ENCODE measurements at regions not wholly inside any gene's neighbourhood (a gene's known extent, or its start where the extent isn't known, plus 50 kb on each side); places are given as distances from the start of the nearest gene placed in this dataset.
A peak's percentile ranks its signal among the peaks of the same experiment; 100 is the strongest.

- intact Hi-C loops (cut with DNase I; ENCODE audit: low total_unique reads) = no loop called here
- Histone ChIP-seq H3K36me3 (no peaks in the 10 kb centered on the region), H3K27me3 (no peaks in the 10 kb centered on the region), H3K9me3 (no peaks in the 10 kb centered on the region), H3K27ac (peak overlapping the region; percentile 49 to 61), H3K4me3 (peak overlapping the region in 1 of 3 donors; percentile 32), H3K4me1 (no peaks in the 10 kb centered on the region)
- no peak for DNase-seq (ENCODE audit: low spot score in 2 of 2)
- TF ChIP-seq POLR2A (IDR thresholded peaks at IDR 0.05) = no peak
Measured at GRCh38 chr5:58258984-58259684, 200.8 kb downstream of the PLK2 start.

- TF ChIP-seq POLR2AphosphoS5 (IDR thresholded peaks at IDR 0.05) (no peak), POLR2A (IDR thresholded peaks at IDR 0.05) (no peak), CTCF (IDR thresholded peaks at IDR 0.05) (no peak)
- Histone ChIP-seq H3K27me3 (no peaks in the 10 kb centered on the region), H3K27ac (no peak overlapping the region), H3K9me3 (no peaks in the 10 kb centered on the region), H3K4me1 (no peaks in the 10 kb centered on the region), H3K36me3 (no peaks in the 10 kb centered on the region), H3K4me3 (no peak overlapping the region)
- intact Hi-C loops (cut with DNase I; ENCODE audit: low total_unique reads) = no loop called here
- DNase-seq (ENCODE audit: low spot score in 2 of 2) = no peak
Measured at GRCh38 chr5:58255970-58256369, 203.9 kb downstream of the PLK2 start.

- Histone ChIP-seq H3K4me3 (no peak overlapping the region), H3K4me1 (no peaks in the 10 kb centered on the region), H3K9me3 (no peaks in the 10 kb centered on the region), H3K36me3 (no peaks in the 10 kb centered on the region), H3K27ac (no peak overlapping the region), H3K27me3 (no peaks in the 10 kb centered on the region)
- intact Hi-C loops (cut with DNase I; ENCODE audit: low total_unique reads) = no loop called here
- no peak for TF ChIP-seq POLR2AphosphoS5 (IDR thresholded peaks at IDR 0.05)
- no peak for TF ChIP-seq CTCF (IDR thresholded peaks at IDR 0.05)
- no peak for TF ChIP-seq POLR2A (IDR thresholded peaks at IDR 0.05)
- DNase-seq (ENCODE audit: low spot score in 2 of 2) = no peak
Measured at GRCh38 chr5:58255386-58255785, 204.5 kb downstream of the PLK2 start.

GRCh38 chr5:58248221-58248620, 211.7 kb downstream of the PLK2 start:
- H3K9me3 ChIP-seq = no peaks in the 10 kb centered on the region
- no peak overlapping the region for H3K27ac ChIP-seq
- H3K27me3 ChIP-seq = no peaks in the 10 kb centered on the region
- no peak overlapping the region for H3K4me3 ChIP-seq
- intact Hi-C loops (cut with DNase I; ENCODE audit: low total_unique reads) = no loop called here
- no peaks in the 10 kb centered on the region for H3K4me1 ChIP-seq
- no peak for DNase-seq (ENCODE audit: low spot score in 2 of 2)
- TF ChIP-seq POLR2AphosphoS5 (IDR thresholded peaks at IDR 0.05) (no peak), CTCF (IDR thresholded peaks at IDR 0.05) (no peak), POLR2A (IDR thresholded peaks at IDR 0.05) (no peak)
- no peaks in the 10 kb centered on the region for H3K36me3 ChIP-seq

DNA sequence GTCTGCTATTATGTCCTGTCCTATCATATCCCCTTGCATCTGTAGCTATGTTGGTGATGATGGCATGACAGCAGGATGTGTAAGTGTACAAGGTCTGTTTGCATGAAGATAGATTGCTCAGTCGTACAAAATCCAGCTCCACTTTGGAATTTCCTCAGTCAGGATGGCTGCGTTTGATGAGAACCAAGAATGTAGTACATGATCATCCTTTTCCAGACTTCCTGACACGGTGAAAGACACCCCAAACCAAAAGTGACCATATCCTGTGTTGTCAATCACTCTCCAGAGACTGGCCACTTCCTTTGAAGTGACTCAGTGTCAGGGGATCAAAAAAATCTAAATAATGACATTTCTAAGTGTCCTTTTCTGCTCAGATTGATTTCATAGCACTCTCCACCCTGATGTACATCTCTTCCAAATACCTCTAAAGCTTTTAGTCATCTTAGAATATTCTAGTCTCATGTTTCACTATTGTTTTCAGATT, 213.4 kb downstream of the PLK2 start:
- Histone ChIP-seq H3K27me3 (no peaks in the 10 kb centered on the region), H3K36me3 (no peaks in the 10 kb centered on the region), H3K4me1 (no peaks in the 10 kb centered on the region), H3K4me3 (no peak overlapping the region), H3K9me3 (no peaks in the 10 kb centered on the region), H3K27ac (no peak overlapping the region)
- TF ChIP-seq POLR2A (IDR thresholded peaks at IDR 0.05) (no peak), CTCF (IDR thresholded peaks at IDR 0.05) (no peak), POLR2AphosphoS5 (IDR thresholded peaks at IDR 0.05) (no peak)
- intact Hi-C loops (cut with DNase I; ENCODE audit: low total_unique reads) = no loop called here
- no peak for DNase-seq (ENCODE audit: low spot score in 2 of 2)

Measured in breast epithelium (tissue), 4 donors.